ENCODE measurements at regions not wholly inside any gene's neighbourhood (a gene's known extent, or its start where the extent isn't known, plus 50 kb on each side); places are given as distances from the start of the nearest gene placed in this dataset.

- Histone ChIP-seq H3F3A (ENCODE audit: insufficient read depth, low read length, poor library complexity, severe bottlenecking) (no peaks in the 10 kb centered on the region), H4K20me1 (ENCODE audit: insufficient read depth) (no peaks in the 10 kb centered on the region), H2AFZ (ENCODE audit: low read depth, low read length) (no peak overlapping the region), H3K4me2 (ENCODE audit: low read length) (no peak overlapping the region), H3K27me3 (ENCODE audit: insufficient read depth, low read depth, low read length) (no peaks in the 10 kb centered on the region), H3K27ac (ENCODE audit: low read length) (no peak overlapping the region), H3K9me3 (ENCODE audit: low read length) (no peaks in the 10 kb centered on the region), H3K9me2 (ENCODE audit: insufficient read depth, low read length) (no peaks in the 10 kb centered on the region), H3K4me3 (ENCODE audit: low read length) (no peak overlapping the region), H3K9ac (ENCODE audit: low read length) (no peak overlapping the region), H3K79me2 (replicated peaks; ENCODE audit: insufficient read depth, low read length) (no peaks in the 10 kb centered on the region), H3K36me3 (ENCODE audit: insufficient read depth, low read length) (no peaks in the 10 kb centered on the region)
- no peak for TF ChIP-seq EP300 (conservative IDR thresholded peaks at IDR 0.05; ENCODE audit: poor library complexity, severe bottlenecking)
- no peak for TF ChIP-seq TAF1 (IDR thresholded peaks at IDR 0.05; ENCODE audit: low read depth)
- TF ChIP-seq EZH2 (IDR thresholded peaks at IDR 0.05; ENCODE audit: borderline replicate concordance, insufficient read depth, low read length, poor library complexity, severe bottlenecking): no peak
- TF ChIP-seq MXI1 (conservative IDR thresholded peaks at IDR 0.05; ENCODE audit: poor library complexity, severe bottlenecking): no peak
- no peak for TF ChIP-seq REST (IDR thresholded peaks at IDR 0.05; ENCODE audit: borderline replicate concordance)
- TF ChIP-seq POLR2AphosphoS5 (IDR thresholded peaks at IDR 0.05): no peak
- no peak for TF ChIP-seq RAD21 (conservative IDR thresholded peaks at IDR 0.05)
- no peak for TF ChIP-seq SMC3 (conservative IDR thresholded peaks at IDR 0.05; ENCODE audit: poor library complexity)
- TF ChIP-seq CTCF (IDR thresholded peaks at IDR 0.05; ENCODE audit: poor library complexity, severe bottlenecking): no peak
Observed at GRCh38 chr11:127693686-127694085, 693.1 kb upstream of the KIRREL3 start.

- Histone ChIP-seq H3K27me3 (ENCODE audit: insufficient read depth, low read depth, low read length) (no peaks in the 10 kb centered on the region), H3K36me3 (ENCODE audit: insufficient read depth, low read length) (no peaks in the 10 kb centered on the region), H3K9me3 (ENCODE audit: low read length) (no peaks in the 10 kb centered on the region), H3K9me2 (ENCODE audit: insufficient read depth, low read length) (no peaks in the 10 kb centered on the region), H3K4me3 (ENCODE audit: low read length) (no peak overlapping the region), H2AFZ (ENCODE audit: low read depth, low read length) (no peak overlapping the region), H3F3A (ENCODE audit: insufficient read depth, low read length, poor library complexity, severe bottlenecking) (no peaks in the 10 kb centered on the region), H3K4me2 (ENCODE audit: low read length) (no peak overlapping the region), H4K20me1 (ENCODE audit: insufficient read depth) (no peaks in the 10 kb centered on the region), H3K9ac (ENCODE audit: low read length) (no peak overlapping the region), H3K27ac (ENCODE audit: low read length) (no peak overlapping the region), H3K79me2 (replicated peaks; ENCODE audit: insufficient read depth, low read length) (no peaks in the 10 kb centered on the region)
- TF ChIP-seq REST (IDR thresholded peaks at IDR 0.05; ENCODE audit: borderline replicate concordance) (no peak), MXI1 (conservative IDR thresholded peaks at IDR 0.05; ENCODE audit: poor library complexity, severe bottlenecking) (no peak), EZH2 (IDR thresholded peaks at IDR 0.05; ENCODE audit: borderline replicate concordance, insufficient read depth, low read length, poor library complexity, severe bottlenecking) (no peak), EP300 (conservative IDR thresholded peaks at IDR 0.05; ENCODE audit: poor library complexity, severe bottlenecking) (no peak), POLR2AphosphoS5 (IDR thresholded peaks at IDR 0.05) (no peak), TAF1 (IDR thresholded peaks at IDR 0.05; ENCODE audit: low read depth) (no peak), SMC3 (conservative IDR thresholded peaks at IDR 0.05; ENCODE audit: poor library complexity) (no peak), RAD21 (conservative IDR thresholded peaks at IDR 0.05) (no peak), CTCF (IDR thresholded peaks at IDR 0.05; ENCODE audit: poor library complexity, severe bottlenecking) (no peak)
Observed at GRCh38 chr11:127683321-127683720, 682.8 kb upstream of the KIRREL3 start.
